OCI-LY7 (cell line): ENCODE measurements at regions not wholly inside any gene's neighbourhood (a gene's known extent, or its start where the extent isn't known, plus 50 kb on each side); places are given as distances from the start of the nearest gene placed in this dataset.

Source experiments
- BruUV-seq: library from RNA; stranded (reverse); fragments of 400-500 nt; replicated peaks from 2 replicates; lab custom pipeline; 2021; lab: Mats Ljungman, UMichigan
- CTCF ChIA-PET: fragments of 300-600 bp; sonication (Branson Sonifier 250); formaldehyde crosslinking; loops from one replicate; lab custom pipeline; 2022; ENCODE audit warnings: antibody characterized with exemption; ENCODE audit not compliant: unreplicated experiment; lab: Charles Lee
- POLR2A ChIA-PET: fragments of 300-600 bp; sonication (Branson Sonifier 250); formaldehyde crosslinking; loops from one replicate; lab custom pipeline; 2022; ENCODE audit warnings: antibody characterized with exemption; lab: Charles Lee
- DNase-seq: peaks from one replicate; pipeline ENCODE4 v3.0.0-alpha.2; 2015; ENCODE audit warnings: low spot score
- H2AFZ ChIP-seq: fragments of 200-600 bp; sonication (generic), shearing (Covaris generic); 2 replicates; pipeline ENCODE4 v1.6.1; 2014; ENCODE audit warnings: mild to moderate bottlenecking, antibody characterized with exemption, low read length, moderate library complexity
- H3K27ac ChIP-seq: fragments of 200-600 bp; sonication (generic); 2 replicates; pipeline ENCODE4 v1.5.1; 2014; ENCODE audit warnings: mixed run types, low read depth, mild to moderate bottlenecking, moderate library complexity, low read length, inconsistent platforms; ENCODE audit not compliant: poor library complexity, severe bottlenecking
- H3K36me3 ChIP-seq: fragments of 200-600 bp; sonication (generic); 2 replicates; pipeline ENCODE4 v1.6.1; 2014; ENCODE audit warnings: mild to moderate bottlenecking, antibody characterized with exemption, low read length, moderate library complexity, mixed read lengths; ENCODE audit not compliant: insufficient read depth
- H3K4me1 ChIP-seq: fragments of 200-600 bp; sonication (generic); 2 replicates; pipeline ENCODE4 v1.5.1; 2014; ENCODE audit warnings: mild to moderate bottlenecking, low read length; ENCODE audit not compliant: insufficient read depth, poor library complexity, severe bottlenecking
- H3K4me2 ChIP-seq: fragments of 200-600 bp; sonication (generic); 2 replicates; pipeline ENCODE4 v1.6.1; 2014; ENCODE audit warnings: mild to moderate bottlenecking, low read length
- H3K4me3 ChIP-seq: fragments of 200-600 bp; sonication (generic); 2 replicates; pipeline ENCODE4 v1.5.1; 2014; ENCODE audit warnings: mild to moderate bottlenecking, low read depth, low read length; ENCODE audit not compliant: poor library complexity, severe bottlenecking
- H3K79me2 ChIP-seq: fragments of 200-600 bp; sonication (generic); 2 replicates; pipeline ENCODE4 v1.6.1; 2016; ENCODE audit warnings: low read depth, mild to moderate bottlenecking, low read length, moderate library complexity, mixed read lengths; ENCODE audit not compliant: insufficient read depth
- H3K9me2 ChIP-seq: fragments of 200-600 bp; sonication (generic); 2 replicates; pipeline ENCODE4 v1.6.1; 2016; ENCODE audit warnings: mild to moderate bottlenecking, low read length, mixed read lengths; ENCODE audit not compliant: insufficient read depth
- H3K9me3 ChIP-seq: fragments of 200-600 bp; sonication (generic); 2 replicates; pipeline ENCODE4 v1.6.1; 2014; ENCODE audit warnings: mild to moderate bottlenecking, mixed run types, low read length, mixed read lengths
- H4K20me1 ChIP-seq: fragments of 200-600 bp; sonication (generic); 2 replicates; pipeline ENCODE4 v1.6.1; 2014; ENCODE audit warnings: mild to moderate bottlenecking, antibody characterized with exemption, low read length, moderate library complexity, mixed read lengths; ENCODE audit not compliant: insufficient read depth
- EZH2phosphoT487 ChIP-seq: fragments of 200-600 bp; sonication (generic); IDR thresholded peaks from 2 replicates; pipeline ENCODE4 v1.6.1; 2018; ENCODE audit warnings: low read depth, borderline replicate concordance, mild to moderate bottlenecking, mixed run types, antibody characterized with exemption, low read length, moderate library complexity, mixed read lengths
- intact Hi-C: fragments of 100-400 bp; cut with micrococcal nuclease; formaldehyde crosslinking; loops from one replicate; pipeline ENCODE4 v1.10.0; 2022; ENCODE audit not compliant: unreplicated experiment
- TF ChIP-seq, protein P1 (sequence below): fragments of 200-600 bp; sonication (generic); conservative IDR thresholded peaks from 2 replicates; pipeline ENCODE4 v1.5.1; 2014; ENCODE audit warnings: mild to moderate bottlenecking, antibody characterized with exemption, low read length, moderate library complexity, mixed read lengths

DNA sequence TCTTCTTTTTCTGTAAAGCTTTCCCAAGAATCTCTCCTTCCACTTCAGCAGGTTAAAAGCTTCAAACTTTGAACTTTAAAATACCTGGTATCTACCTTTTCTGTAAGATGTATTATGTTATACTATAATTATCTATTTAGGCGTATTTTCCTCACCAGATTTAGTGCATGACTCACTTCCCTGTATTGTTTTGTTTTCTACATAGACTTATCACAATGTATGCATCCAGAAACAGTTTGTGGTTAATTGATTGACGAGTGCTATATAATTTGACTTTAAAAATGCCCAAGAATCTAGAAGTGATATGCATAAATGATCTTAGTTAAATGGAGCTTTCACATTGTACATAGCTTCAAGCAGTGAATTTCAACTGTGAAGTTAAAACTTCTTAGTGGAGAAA is 473.9 kb upstream of the CDH2 start:
- H3K4me1 ChIP-seq: no peaks in the 10 kb centered on the region
- no peaks in the 10 kb centered on the region for H3K36me3 ChIP-seq
- ChIA-PET CTCF (no interaction called here), POLR2A (interaction anchor here (0.5 kb wide), 1 partner anchor 191 kb away, joined by 3 read pairs; no protein-coding TSS in a partner anchor)
- H3K9me3 ChIP-seq: no peaks in the 10 kb centered on the region
- H3K4me3 ChIP-seq: no peak overlapping the region
- no peak overlapping the region for H3K4me2 ChIP-seq
- no peaks in the 10 kb centered on the region for H4K20me1 ChIP-seq
- H3K27ac ChIP-seq: no peak overlapping the region
- no peak overlapping the region for H2AFZ ChIP-seq
- intact Hi-C loops: no loop called here
- TF ChIP-seq EZH2phosphoT487: no peak
- TF ChIP-seq, protein P1, sequence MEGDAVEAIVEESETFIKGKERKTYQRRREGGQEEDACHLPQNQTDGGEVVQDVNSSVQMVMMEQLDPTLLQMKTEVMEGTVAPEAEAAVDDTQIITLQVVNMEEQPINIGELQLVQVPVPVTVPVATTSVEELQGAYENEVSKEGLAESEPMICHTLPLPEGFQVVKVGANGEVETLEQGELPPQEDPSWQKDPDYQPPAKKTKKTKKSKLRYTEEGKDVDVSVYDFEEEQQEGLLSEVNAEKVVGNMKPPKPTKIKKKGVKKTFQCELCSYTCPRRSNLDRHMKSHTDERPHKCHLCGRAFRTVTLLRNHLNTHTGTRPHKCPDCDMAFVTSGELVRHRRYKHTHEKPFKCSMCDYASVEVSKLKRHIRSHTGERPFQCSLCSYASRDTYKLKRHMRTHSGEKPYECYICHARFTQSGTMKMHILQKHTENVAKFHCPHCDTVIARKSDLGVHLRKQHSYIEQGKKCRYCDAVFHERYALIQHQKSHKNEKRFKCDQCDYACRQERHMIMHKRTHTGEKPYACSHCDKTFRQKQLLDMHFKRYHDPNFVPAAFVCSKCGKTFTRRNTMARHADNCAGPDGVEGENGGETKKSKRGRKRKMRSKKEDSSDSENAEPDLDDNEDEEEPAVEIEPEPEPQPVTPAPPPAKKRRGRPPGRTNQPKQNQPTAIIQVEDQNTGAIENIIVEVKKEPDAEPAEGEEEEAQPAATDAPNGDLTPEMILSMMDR: no peak
- H3K79me2 ChIP-seq: no peaks in the 10 kb centered on the region
- DNase-seq: no peak
- no TSS peak for BruUV-seq
- no peaks in the 10 kb centered on the region for H3K9me2 ChIP-seq

DNA sequence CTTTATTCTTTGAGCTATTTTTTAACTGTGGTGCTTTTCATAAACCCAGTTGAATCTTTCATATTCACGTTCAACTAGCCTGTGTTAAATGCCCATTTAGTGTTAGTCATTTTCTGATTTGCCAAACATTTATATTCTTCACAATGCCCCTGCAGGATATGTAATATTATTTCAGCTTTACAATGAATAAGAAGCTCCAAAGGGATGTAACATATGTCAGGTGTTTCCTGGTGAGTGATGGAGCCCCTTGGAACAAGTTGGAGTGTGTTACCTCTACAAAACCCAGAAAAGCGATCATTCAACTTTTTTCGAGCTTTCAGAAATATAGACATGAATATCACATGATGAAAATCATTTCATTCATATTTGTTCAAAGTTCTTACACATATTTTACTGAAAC is 471.0 kb upstream of the CDH2 start:
- TF ChIP-seq, protein P1: no peak
- no peak for TF ChIP-seq EZH2phosphoT487
- intact Hi-C loops: no loop called here
- Histone ChIP-seq H3K9me3 (no peaks in the 10 kb centered on the region), H2AFZ (no peak overlapping the region), H3K79me2 (no peaks in the 10 kb centered on the region), H3K9me2 (no peaks in the 10 kb centered on the region), H3K36me3 (no peaks in the 10 kb centered on the region), H3K27ac (no peak overlapping the region), H4K20me1 (no peaks in the 10 kb centered on the region), H3K4me1 (no peaks in the 10 kb centered on the region), H3K4me3 (no peak overlapping the region), H3K4me2 (no peak overlapping the region)
- ChIA-PET CTCF (no interaction called here), POLR2A (interaction anchor here (0.6 kb wide), 1 partner anchor 559 kb away, joined by 3 read pairs; no protein-coding TSS in a partner anchor)
- no TSS peak for BruUV-seq
- no peak for DNase-seq

DNA sequence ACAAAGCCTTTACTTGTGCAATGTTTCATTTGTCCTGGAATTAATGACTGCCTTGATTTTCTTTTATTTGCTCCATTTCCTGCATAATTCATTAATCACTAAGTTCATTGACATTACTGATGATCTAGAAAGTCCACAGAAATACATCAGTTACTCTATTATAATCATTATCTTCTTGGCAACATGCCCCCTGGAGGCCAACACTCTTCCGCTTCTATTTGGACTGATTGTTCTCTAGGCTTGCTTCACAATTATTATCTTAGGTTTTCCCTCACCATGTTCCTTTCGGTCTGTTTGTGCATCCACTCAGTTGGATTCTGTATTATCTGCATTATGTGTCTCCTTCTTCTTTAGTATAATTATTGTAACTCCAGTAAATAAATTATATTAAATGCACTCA is 461.0 kb upstream of the CDH2 start:
- H3K4me3 ChIP-seq: no peak overlapping the region
- DNase-seq: no peak
- no peak overlapping the region for H2AFZ ChIP-seq
- TF ChIP-seq EZH2phosphoT487: no peak
- TF ChIP-seq, protein P1: peak; percentile 42; the same call in 1 of the 2 replicates
- H3K4me2 ChIP-seq: no peak overlapping the region
- no peaks in the 10 kb centered on the region for H4K20me1 ChIP-seq
- intact Hi-C loops: no loop called here
- H3K79me2 ChIP-seq: no peaks in the 10 kb centered on the region
- no peaks in the 10 kb centered on the region for H3K36me3 ChIP-seq
- no peaks in the 10 kb centered on the region for H3K9me2 ChIP-seq
- H3K9me3 ChIP-seq: no peaks in the 10 kb centered on the region
- H3K4me1 ChIP-seq: no peaks in the 10 kb centered on the region
- ChIA-PET POLR2A (no interaction called here), CTCF (no interaction called here)
- no TSS peak for BruUV-seq
- H3K27ac ChIP-seq: no peak overlapping the region
